ENCODE measurements at regions not wholly inside any gene's neighbourhood (a gene's known extent, or its start where the extent isn't known, plus 50 kb on each side); places are given as distances from the start of the nearest gene placed in this dataset.

DNA sequence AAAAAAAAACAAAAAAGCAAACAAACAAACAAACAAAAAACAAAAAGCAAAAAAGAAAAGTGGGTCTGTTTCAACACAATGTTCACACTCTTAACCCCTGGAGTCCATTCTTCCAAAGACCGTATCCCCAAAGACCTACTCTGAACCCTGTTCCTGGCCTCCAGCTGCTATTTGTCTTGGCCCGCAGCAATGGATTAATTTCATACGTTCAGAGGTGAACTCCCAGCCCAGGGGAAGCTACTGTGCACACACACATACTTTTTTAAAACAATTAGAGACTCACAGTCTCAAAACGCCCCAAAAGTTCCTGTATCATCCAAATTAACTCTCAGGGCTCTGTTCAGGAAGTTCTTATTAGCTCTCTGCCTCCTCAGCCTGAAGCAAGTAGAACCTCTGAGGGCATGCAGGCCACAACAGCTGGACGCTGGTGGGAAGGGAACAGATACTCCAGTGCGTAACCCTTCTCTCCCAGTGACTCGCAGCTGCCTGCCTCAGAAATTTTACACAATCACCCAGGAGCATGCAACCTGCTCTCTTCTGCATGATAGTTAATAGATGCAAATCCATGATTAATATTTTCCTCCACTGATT lies 395.4 kb downstream of the RRAGC start:
- TF ChIP-seq FOXM1 (IDR thresholded peaks at IDR 0.05; ENCODE audit: low read depth) (no peak), FOXM1 (CRISPR knock-in tag; IDR thresholded peaks at IDR 0.05; ENCODE audit: low read depth) (no peak), RBFOX2 (IDR thresholded peaks at IDR 0.05; ENCODE audit: low read depth, low read length) (no peak), BCOR (IDR thresholded peaks at IDR 0.05) (no peak), ZNF174 (CRISPR knock-in tag; IDR thresholded peaks at IDR 0.05) (no peak), SRSF1 (IDR thresholded peaks at IDR 0.05; ENCODE audit: low read depth, low read length) (no peak), GABPA (tag; conservative IDR thresholded peaks at IDR 0.05; ENCODE audit: low read depth) (no peak), EP300 (IDR thresholded peaks at IDR 0.05; ENCODE audit: low read length) (no peak), TCF7 (IDR thresholded peaks at IDR 0.05; ENCODE audit: borderline replicate concordance) (no peak)
- TF ChIP-seq, protein P1, sequence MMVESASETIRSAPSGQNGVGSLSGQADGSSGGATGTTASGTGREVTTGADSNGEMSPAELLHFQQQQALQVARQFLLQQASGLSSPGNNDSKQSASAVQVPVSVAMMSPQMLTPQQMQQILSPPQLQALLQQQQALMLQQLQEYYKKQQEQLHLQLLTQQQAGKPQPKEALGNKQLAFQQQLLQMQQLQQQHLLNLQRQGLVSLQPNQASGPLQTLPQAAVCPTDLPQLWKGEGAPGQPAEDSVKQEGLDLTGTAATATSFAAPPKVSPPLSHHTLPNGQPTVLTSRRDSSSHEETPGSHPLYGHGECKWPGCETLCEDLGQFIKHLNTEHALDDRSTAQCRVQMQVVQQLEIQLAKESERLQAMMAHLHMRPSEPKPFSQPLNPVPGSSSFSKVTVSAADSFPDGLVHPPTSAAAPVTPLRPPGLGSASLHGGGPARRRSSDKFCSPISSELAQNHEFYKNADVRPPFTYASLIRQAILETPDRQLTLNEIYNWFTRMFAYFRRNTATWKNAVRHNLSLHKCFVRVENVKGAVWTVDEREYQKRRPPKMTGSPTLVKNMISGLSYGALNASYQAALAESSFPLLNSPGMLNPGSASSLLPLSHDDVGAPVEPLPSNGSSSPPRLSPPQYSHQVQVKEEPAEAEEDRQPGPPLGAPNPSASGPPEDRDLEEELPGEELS (CRISPR knock-in tag; IDR thresholded peaks at IDR 0.05; ENCODE audit: borderline replicate concordance): no peak

Data from K562 (cell line).